ENCODE measurements at regions not wholly inside any gene's neighbourhood (a gene's known extent, or its start where the extent isn't known, plus 50 kb on each side); places are given as distances from the start of the nearest gene placed in this dataset.
"Not testable (repeated sequence)": the region's sequence is repeated elsewhere in the genome, so short reads cannot be mapped to it uniquely, and the experiment has no call there.

DNA sequence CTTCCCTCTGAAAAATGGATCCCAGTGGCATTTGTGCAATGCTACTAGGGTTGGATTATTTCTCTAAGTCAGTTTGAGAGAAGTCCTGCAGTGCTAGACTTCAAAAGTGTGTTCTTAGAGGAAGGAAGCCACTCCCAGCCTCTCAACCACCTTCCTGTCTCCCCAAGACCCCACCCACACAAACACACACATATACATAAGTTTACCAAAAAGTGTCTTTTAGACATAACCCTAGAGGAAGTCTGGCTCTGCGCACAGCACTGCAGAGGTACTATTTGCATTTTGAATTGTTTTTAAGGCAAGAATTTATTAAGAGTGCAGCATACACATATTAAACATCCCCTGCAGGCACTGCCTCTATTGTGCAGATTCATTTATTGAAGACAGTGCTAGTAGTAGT lies 127.3 kb downstream of the HHIPL2 start:
- intact Hi-C loops (cut with DNase I) = no loop called here
- no peak for ATAC-seq

DNA sequence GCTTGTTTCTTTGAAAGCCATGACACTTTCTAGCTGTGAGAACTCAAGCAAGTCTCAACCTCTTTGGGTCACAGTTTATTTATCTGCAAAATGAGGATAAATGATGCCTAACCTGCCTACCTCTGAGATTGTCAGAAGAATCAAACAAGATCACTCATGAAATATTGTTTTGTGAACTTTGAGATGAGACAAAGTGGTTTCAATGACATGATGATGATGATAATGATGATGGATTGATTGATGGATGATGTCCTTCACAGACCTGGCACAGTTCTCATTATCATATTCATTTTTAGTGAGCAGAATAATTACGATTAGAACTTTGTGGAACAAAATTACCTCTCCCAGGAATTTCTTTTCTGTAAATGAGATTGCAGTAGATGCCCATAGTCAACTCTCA lies 129.2 kb downstream of the HHIPL2 start:
- ATAC-seq = no peak
- DNase-seq (ENCODE audit: missing footprints) = no peak
- intact Hi-C loops (cut with DNase I) = no loop called here

More for the DNA sequence above, 127.3 kb downstream of the HHIPL2 start:
- no peak for DNase-seq (ENCODE audit: missing footprints)

DNA sequence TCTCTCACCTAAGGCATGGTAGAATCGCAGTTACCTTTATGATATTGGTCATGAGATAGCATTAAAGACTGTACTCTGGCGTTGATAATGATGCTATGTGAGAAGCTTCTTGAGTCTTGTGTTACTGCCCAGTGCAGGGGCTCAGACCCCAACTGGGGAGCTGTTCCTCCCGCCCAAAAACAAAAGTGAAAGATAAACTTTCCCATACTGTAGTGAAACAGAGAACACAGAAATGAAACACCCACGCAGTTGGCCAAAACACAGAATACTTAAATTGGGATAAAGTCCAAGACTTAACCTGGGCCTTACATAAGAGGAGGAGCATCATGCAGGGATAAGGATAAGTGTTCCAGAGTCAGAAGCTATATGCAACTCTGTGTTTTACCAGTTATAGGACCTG lies 130.6 kb downstream of the HHIPL2 start:
- DNase-seq (ENCODE audit: missing footprints) (no peak), ATAC-seq (no peak)
- intact Hi-C loops (cut with DNase I) = no loop called here

DNA sequence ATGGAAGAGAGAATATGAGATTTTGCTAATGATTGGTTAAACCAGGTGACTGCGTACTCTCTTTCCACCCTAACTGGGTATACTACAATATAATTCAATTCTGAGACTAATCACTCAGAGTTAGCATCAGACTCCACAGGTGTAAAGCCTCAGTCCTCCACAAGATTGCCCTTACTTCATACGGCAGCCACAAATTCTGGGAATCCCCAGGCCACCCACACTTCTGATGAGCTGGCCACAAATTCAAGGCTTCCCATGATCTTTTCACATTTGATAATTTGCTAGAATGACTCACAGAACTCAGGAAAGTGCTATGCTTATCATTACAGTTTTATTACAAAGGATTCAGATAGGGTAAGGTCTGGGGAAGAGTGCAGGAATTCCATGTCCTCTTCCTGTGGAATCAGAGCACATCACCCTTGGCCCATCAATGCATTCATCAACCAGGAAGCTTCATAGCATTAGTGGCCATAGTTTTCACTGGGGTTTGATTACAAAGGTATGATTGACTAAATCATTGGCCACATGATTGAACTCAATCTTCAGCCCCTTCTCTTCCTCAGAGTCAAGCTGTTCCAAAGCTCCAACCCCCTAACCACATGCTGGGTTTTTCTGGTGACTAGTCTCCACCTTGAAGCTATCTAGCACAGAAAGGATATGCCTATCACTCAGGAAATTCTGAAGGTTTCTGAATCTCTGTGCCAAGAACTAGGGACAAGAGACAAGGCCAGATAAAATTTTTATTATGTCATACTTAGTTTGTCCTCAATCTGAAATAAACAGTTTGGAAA lies 131.7 kb downstream of the HHIPL2 start:
- intact Hi-C loops (cut with DNase I) = no loop called here

DNA sequence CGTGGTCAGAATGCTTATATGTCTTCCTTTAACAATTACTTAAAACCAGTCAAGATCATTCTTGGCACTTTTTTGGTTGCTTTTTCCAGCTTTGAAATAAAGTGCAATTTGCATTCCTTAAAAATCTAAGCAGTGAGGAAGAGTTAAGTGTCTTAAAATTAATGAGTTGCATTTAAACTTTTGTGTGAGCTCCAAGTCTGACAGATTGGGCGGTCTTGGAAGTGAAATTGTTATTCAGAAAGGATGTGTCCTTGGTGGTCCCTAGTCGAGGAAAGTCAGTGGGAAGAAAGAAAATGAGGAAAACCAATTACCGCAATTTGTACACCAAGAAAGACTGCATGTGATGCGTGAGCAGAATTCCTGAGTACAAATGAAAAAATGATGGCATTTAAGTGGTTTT lies 132.5 kb downstream of the HHIPL2 start:
- ATAC-seq = no peak
- no peak for DNase-seq (ENCODE audit: missing footprints)
- intact Hi-C loops (cut with DNase I) = no loop called here

More for the DNA sequence above, 131.7 kb downstream of the HHIPL2 start:
- DNase-seq (ENCODE audit: missing footprints) (no peak), ATAC-seq (no peak)

DNA sequence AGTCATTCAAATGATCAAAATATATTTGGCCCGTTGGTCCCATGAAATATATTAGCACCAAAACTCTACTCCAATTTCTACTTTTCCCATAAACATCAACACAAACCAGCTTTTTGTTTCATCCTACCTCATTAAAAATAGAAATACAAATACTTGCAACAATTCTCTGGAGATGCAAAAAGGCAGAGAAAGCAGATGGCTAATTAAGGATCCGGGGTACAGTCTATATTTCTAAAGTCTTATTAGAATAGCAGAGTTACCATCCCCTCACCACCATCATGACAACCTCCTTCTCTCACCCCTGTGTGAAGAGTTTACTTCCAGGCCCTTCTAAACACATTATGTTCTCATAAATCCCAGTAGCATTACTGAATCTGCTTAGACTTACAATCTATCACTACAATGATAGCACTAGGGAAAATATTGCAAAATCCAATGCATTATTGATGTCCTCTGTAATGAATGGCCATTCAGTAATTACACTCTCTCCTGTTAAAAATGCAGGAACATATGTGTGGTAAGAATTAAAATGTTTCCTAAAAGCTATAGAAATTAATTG lies 133.8 kb downstream of the HHIPL2 start:
- DNase-seq (ENCODE audit: missing footprints) (no peak), ATAC-seq (no peak)
- intact Hi-C loops (cut with DNase I) = no loop called here

DNA sequence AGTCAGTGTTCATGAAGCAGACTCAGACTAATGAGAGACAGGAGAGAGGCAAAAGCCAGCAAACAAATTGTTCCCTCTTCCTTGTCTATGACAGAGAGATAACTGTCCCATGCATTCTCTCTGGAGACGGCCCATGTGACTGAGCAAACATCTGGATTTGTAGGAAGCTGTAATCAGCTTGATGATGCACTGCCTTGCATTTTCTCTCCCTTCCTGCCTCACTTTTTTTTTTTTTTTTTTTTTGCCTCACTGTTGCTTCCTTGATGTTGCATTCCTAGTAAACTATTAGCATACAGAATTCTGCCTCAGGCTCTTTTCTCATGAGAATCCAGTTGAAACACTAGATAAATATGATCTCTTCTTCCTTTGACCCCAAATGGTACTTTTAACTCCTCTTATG lies 134.5 kb downstream of the HHIPL2 start:
- intact Hi-C loops (cut with DNase I) = no loop called here
- peak; percentile 28 for ATAC-seq

DNA sequence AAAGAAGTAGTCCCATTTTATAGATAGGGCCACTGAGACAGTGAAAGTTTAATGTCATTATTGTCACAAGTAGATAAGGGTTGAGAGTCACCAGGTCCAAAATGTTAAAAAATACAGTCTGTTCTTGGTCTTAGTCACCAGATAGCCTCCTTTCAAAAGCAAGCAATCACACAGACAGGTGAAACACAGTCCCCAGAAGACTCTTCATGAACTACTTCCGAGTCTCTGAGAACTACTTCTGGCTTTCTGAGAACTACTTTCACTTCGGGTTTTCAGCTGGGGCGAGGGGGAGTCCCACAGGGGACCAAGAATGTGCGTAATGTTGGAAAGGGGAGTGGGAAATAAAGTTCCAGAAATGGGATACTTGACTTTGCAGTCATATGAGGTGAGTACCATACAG lies 143.2 kb downstream of the HHIPL2 start:
- intact Hi-C loops (cut with DNase I) = no loop called here
- DNase-seq (ENCODE audit: missing footprints) (no peak), ATAC-seq (no peak)

More for the DNA sequence above, 134.5 kb downstream of the HHIPL2 start:
- no peak for DNase-seq (ENCODE audit: missing footprints)

DNA sequence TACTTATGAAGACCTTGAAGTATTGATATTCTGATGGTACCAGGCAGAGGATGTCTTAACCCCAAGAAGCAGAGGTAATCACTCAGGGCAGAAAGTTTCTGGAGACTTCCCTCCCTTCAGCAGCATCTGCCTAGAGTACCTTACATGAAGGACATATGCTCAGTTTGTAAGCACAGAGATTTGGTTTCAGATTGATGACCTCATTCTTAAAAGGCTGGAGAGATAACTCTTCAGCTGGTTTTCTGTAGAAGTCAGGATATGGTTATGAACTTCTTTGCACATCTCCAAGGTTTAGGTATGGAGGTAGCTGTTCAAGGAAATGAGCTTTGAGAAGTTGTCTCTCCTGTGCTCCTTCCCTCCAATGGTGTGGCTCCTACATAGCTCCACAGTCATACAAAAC lies 148.7 kb downstream of the HHIPL2 start:
- intact Hi-C loops (cut with DNase I) = no loop called here

DNA sequence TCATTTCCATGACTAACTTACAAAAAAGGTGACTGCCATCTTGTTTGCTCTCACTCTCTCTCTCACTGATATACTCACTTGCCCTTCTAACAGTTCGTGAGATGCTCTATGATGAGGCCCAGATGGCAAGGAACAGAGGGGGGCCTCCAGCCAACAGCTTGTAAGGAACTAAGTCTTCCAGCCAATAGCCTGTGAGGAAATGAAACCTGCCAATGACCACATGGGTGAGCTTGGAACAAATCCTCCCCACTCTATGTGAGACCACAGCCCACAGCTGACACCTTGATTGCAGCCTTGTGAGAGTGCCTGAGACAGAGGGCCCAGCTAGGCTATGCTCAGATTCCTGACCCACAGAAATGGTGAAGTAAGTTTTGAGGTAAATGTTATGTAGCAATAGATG lies 153.7 kb downstream of the HHIPL2 start:
- intact Hi-C loops (cut with DNase I) = no loop called here
- ATAC-seq (no peak), DNase-seq (ENCODE audit: missing footprints) (no peak)

More for the DNA sequence above, 148.7 kb downstream of the HHIPL2 start:
- ATAC-seq (no peak), DNase-seq (ENCODE audit: missing footprints) (no peak)

DNA sequence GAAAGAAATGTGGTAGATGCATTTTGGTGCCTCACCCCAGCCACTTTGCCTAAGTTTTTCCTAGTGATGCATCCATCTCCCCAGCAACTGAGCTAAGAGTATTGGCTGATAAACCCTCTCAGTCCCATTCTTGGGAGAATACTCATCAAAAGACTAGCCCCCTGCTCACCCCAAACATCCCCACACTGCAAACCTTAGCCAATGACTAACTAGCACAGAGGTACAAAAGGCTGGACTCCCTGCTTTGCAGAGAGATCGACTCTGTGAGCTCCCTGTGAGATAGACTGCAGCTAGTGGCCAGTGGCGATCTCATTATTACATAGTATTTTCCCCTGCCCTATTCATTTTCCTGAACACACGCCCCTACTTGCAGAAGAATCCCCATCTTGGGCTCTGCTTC lies 155.3 kb downstream of the HHIPL2 start:
- no peak for ATAC-seq
- intact Hi-C loops (cut with DNase I) = no loop called here
- DNase-seq (ENCODE audit: missing footprints) = no peak

DNA sequence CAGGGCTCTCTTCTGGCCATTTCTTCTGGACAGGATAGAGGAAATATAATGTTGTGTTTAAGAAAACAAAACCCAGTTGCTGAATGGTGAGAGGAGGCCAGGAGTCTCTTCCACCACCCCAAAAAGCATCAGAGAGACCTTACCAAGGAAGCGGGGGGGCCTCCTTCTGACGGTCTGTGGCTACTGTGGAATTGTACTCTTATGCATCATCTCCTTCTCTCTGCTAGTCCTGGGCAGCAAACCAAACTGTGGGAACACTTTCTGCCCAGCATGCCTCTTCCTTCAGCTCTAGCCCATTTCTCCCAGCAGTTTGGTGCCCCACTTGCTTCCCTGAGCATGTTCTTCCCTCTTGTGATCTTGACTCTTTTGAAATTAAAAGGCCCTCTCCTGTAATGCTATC lies 157.7 kb downstream of the HHIPL2 start:
- intact Hi-C loops (cut with DNase I) = no loop called here
- no peak for ATAC-seq

DNA sequence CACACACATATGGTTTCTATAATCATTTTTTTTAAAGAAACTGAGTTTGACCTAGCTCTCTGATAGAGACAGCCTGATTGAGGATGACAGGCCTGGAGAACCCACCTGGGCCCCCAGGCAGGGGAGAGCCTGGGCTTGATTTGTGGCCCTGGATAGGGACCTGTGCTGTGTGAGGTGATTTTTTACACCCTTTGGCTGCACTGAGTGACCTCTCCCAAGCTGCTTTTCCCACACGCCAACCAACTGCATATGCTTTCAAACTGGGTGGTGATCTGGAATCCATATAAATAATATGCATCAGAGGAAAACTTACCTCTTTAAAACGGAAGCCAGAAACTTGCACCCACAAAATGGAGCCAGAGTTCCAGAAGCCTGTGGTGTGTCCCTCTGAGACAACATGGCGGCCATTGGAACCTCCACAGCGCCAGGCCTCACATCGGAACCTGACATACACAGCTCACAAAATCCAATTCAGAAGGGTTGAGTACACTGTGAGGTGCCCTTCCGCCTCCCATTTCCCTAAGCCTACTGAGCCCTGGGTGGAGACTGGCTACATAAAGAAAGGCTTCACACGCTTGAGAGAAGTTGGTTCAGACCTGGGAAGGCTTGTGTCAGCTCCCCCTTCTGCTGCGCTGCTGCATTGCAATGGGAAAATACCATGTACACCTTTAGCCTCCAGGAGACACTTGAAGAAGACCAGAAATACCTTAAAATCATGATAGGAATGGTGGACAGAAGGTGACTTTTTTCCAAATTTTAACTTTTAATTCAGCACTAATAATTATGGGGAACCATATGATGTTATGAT lies 160.7 kb downstream of the HHIPL2 start:
- intact Hi-C loops (cut with DNase I) = no loop called here
- ATAC-seq (no peak), DNase-seq (ENCODE audit: missing footprints) (no peak)

More for the DNA sequence above, 157.7 kb downstream of the HHIPL2 start:
- DNase-seq (ENCODE audit: missing footprints) = no peak

DNA sequence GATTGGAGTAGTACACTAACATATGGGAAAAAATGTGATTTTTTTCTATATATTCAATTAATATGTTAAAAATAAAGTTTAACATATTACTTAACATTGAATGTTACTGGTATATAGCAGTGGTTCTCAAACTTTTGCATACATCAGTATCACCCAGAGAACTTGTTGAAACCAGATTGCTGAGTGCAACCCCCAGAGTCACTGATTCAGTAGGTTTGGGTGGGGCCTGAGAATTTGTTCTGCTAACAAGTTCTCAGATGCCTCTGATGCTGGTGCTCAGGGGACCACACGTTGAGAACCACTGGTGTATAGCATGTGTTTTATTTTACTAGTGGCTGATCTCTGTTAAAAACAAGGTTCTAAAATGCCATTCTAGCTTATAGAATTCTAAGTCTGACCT lies 161.9 kb downstream of the HHIPL2 start:
- intact Hi-C loops (cut with DNase I) = no loop called here
- no peak for ATAC-seq
- no peak for DNase-seq (ENCODE audit: missing footprints)

DNA sequence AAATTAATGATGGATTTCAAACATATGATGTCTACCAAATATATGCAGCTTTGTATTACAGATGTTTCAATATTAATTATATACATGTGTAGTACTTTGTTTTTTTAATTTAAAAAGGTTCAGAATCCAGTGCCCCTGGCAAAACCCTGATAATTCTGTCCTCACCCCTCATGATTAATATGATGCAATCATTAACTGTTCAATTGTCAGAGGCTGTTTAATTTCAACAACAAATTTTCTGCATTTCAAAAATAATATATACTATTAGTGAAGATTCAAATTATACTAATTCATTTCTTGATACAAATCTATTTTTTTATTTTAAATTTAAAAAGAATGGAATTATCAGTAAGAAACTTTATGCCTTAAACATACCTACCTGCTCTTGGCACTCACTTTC lies 162.6 kb downstream of the HHIPL2 start:
- DNase-seq (ENCODE audit: missing footprints) = no peak
- ATAC-seq = no peak
- intact Hi-C loops (cut with DNase I) = no loop called here

DNA sequence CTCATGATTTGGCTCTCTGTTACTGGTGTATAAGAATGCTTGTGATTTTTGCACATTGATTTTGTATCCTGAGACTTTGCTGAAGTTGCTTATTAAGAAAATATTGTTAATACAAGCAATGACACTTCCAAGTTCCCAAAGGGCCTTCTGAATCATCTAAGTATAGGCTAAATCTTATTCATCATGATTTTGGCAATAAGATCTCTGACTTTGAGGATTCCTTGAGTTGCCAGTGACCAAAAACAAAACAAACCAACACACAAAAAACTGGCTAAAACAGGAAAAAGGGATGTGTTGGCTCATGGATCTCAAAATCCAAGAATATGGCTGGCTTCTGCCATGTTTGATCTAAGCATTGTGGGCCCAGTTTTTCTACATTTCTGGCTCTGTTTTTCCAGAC lies 163.4 kb downstream of the HHIPL2 start:
- no peak for ATAC-seq
- intact Hi-C loops (cut with DNase I) = no loop called here
- DNase-seq (ENCODE audit: missing footprints) = no peak

DNA sequence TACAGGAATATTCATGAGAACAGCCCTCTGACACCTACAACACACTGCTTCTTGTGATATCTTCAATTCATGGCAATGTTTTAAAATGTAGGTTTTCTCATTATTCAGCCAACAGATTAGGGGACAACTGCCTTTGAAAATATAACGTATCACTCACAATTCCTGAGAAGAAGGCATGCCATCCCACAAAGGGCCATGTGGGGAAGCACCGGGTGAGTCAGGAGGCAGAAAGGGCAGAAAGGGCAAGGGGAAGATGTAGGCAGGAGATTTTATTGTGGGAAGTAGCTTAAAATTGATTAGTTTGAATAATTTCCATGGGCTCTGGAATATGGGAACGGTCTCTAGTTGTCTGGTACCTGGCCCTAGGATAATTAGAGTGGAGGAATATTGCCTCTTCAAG lies 165.7 kb downstream of the HHIPL2 start:
- intact Hi-C loops (cut with DNase I) = no loop called here
- ATAC-seq = no peak

DNA sequence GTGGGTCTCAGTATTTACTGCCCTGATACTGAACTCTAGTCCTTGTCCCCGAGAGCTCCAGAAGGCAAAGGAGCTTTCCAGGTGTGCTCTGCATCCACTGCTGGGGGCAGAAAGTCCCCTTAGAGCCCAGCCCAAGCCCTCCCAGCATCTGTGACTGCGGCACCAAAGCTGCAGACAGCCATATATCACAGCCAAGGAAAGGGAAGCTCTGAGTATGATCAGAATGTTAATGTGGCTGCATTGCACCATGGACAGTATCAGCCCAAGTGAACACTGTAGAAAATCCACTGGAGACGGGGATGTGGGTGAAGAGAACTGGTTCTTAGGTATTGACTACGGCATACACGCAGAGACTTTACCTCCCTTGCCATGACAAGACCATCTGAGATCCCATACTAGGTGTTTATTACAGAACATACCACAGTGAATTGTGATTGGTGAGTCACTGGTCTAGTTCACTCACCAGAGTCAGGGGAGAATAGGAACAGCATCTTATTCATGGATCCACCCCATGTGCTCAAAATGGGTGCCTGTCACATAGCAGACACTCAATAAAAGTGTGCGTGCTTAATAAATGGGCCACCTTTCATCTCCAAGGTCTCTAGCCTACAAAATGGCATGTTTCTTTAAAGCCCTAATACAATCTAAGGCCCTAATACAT lies 170.3 kb downstream of the HHIPL2 start:
- intact Hi-C loops (cut with DNase I) = no loop called here
- ATAC-seq = no peak
- no peak for DNase-seq (ENCODE audit: missing footprints)

More for the DNA sequence above, 165.7 kb downstream of the HHIPL2 start:
- DNase-seq (ENCODE audit: missing footprints) = no peak

DNA sequence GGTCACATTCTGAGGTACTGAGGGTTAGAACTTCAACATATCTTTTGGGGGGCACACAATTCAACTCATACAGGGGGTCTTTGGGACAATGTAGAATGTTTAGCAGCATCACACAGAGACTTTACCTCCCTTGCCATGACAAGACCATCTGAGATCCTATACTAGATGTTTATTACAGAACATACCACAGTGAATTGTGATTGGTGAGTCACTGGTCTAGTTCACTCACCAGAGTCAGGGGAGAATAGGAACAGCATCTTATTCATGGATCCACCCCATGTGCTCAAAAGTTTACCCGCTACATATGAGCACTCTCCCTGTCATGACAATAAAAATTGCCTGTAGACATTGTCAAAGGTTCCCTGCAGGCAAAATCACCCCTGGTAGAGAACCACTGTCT lies 171.1 kb downstream of the HHIPL2 start:
- ATAC-seq; intact Hi-C loops (cut with DNase I); DNase-seq (ENCODE audit: missing footprints): not testable (repeated sequence)
